Fibroblast of lung (primary cell): ENCODE measurements at regions not wholly inside any gene's neighbourhood (a gene's known extent, or its start where the extent isn't known, plus 50 kb on each side); places are given as distances from the start of the nearest gene placed in this dataset.

Experiments used
- CTCF ChIP-seq, 2 donors: IDR thresholded peaks in 1 of 2; conservative IDR thresholded peaks in 1 of 2; 1 replicate in 1 of 2; 2 replicates in 1 of 2; pipeline ENCODE4 v1.5.1; 2011 to 2012; ENCODE audit warnings: low read length in 2 of 2, control low read depth in 1 of 2, inconsistent platforms in 1 of 2, low read depth in 1 of 2, mild to moderate bottlenecking in 1 of 2
- EZH2 ChIP-seq: IDR thresholded peaks from 2 replicates; pipeline ENCODE4 v1.5.1; 2012; ENCODE audit warnings: low read length, control low read depth, mild to moderate bottlenecking; ENCODE audit errors: missing control alignments

GRCh38 chr3:152613851-152614250 is 221.1 kb upstream of the P2RY1 start:
- TF ChIP-seq CTCF (conservative IDR thresholded peaks at IDR 0.05 in 1 of 2, IDR thresholded peaks at IDR 0.05 in 1 of 2; ENCODE audit: low read depth in 1 of 2, low read length in 2 of 2), result no peak
- TF ChIP-seq EZH2, result no peak
